Erythroblast (primary cell): ENCODE measurements at regions not wholly inside any gene's neighbourhood (a gene's known extent, or its start where the extent isn't known, plus 50 kb on each side); places are given as distances from the start of the nearest gene placed in this dataset.

ENCODE experiments used
- GATA1 ChIP-seq: IDR thresholded peaks from 2 replicates; pipeline ENCODE4 v1.6.1; 2011; ENCODE audit warnings: low read depth, mild to moderate bottlenecking, control low read depth, low read length, moderate library complexity
- POLR2A ChIP-seq: IDR thresholded peaks from 2 replicates; pipeline ENCODE4 v1.6.1; 2011; ENCODE audit warnings: mild to moderate bottlenecking, low read length

GRCh38 chr15:95290176-95290974, 1040.1 kb upstream of the NR2F2 start:
- TF ChIP-seq POLR2A (no peak), GATA1 (no peak)
